Stimulated activated CD4-positive, alpha-beta T cell treated with anti-CD3 and anti-CD28 coated beads, Interleukin-1b, Interleukin-23, amount 100 ng/mL, for 4 hours (primary cell): ENCODE measurements at regions not wholly inside any gene's neighbourhood (a gene's known extent, or its start where the extent isn't known, plus 50 kb on each side); places are given as distances from the start of the nearest gene placed in this dataset.
"Not testable (repeated sequence)": the region's sequence is repeated elsewhere in the genome, so short reads cannot be mapped to it uniquely, and the experiment has no call there.

Experiments used
- DNase-seq, 2 donors: peaks; one replicate each; pipeline ENCODE4 v3.0.0-alpha.2; 2020; ENCODE audit warnings: low read depth in 2 of 2

DNA sequence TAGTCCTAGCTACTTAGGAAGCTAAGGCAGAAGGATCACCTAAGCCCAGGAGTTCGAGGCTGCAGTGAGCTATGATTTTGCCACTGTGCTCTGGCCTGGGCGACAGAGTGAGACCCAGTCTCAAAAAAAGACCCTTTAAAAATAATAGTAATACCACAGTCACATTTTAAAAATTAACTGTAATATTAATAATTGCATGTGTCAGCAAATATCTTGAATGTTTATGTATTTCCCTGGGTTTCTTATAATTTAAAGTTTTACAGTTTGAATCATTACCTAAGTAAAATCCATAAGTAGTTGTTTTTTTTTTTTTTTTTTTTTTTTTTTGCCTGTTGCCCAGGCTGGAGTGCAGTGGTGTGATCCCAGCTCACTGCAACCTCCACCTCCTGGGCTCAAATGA, 69.2 kb downstream of the LYZL2 start:
- no peak for DNase-seq

DNA sequence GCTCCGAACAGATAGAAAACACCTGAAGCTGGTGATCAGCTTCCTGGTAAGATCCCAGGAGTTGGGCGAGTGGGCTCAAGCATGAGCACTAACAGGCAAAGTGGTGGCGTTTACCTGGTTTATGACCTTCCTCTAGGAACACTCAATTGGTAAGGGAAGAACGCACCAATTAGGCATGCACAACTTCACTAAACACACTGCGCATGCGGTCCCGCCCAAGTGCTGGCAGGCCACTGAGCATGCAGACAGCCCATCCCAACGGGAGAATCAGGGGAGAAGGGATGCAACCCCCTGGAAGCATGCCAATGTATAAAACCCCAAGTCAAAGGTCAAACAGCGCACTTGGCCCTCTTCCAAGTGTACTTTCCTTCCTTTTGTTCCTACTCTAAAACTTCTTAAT, 70.4 kb downstream of the LYZL2 start:
- DNase-seq, result no peak

DNA sequence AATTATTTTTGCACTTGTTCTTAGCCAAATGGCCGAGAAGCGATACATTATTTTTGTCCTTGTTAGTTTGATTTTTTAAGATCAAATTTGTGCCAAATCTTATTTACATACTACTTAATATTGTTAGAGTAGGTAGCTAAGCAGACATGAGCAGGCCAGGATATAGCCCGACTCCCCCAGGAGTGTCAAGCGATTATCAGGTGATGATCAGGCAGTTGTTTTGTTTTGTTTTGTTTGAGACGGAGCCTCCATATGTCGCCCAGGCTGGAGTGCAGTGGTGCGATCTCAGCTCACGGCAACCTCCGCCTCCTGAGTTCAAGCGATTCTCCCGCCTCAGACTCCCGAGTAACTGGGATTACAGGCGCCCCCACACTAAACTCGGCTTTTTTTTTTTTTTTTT, 71.1 kb downstream of the LYZL2 start:
- DNase-seq, result no peak

DNA sequence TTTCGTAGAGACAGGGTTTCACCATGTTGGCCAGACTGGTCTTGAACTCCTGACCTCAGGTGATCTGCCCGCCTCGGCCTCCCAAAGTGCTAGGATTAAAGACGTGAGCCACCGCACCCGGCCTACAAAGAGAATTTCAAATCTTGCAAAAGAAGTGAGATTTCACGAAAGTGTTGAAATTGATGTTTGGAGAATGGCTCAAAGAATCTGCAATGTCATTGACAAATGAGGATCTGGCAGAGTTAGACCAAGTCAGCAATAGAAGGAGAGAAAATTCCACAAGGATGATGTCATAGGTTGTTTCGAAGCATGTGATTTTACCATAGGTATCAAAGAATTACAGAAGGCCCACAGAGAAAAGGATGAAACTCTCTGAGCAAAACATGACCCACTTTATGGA, 71.7 kb downstream of the LYZL2 start:
- no peak for DNase-seq

DNA sequence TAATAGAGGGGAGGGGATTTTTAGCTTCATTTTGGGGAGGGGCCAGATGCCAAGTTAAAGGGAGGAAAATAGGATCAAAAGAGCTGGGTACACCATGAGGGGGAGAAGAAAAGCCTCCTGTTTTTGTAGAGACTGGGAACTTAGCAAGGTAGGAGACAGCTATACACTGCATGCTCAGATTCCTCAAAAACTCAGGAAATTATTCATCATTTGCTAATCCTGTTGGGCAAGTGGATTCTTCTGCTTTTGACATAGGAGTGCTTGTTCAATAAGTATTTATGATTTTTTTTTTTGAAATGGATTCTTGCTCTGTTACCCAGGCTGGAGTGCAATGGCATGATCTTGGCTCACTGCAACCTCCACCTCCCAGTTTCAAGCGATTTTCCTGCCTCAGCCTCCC, 73.4 kb downstream of the LYZL2 start:
- DNase-seq, result no peak

DNA sequence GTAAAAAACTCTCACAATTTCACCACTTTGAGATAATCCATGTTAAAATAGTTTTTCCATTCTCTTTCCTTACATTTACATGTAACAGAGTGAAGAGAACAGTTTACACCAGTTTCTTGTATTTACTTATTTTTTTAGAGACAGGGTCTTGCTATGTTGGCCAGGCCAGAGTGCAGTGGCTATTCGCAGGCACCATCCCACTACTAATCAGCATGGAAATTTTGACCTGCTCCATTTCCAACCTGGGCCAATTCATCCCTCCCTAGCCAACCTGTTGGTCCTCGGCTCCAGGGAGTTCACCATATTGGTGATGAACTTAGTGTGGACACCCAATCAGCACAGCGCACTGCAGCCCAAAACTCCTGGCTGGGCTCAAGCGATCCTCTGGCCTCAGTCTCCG, 74.1 kb downstream of the LYZL2 start:
- DNase-seq, result no peak

DNA sequence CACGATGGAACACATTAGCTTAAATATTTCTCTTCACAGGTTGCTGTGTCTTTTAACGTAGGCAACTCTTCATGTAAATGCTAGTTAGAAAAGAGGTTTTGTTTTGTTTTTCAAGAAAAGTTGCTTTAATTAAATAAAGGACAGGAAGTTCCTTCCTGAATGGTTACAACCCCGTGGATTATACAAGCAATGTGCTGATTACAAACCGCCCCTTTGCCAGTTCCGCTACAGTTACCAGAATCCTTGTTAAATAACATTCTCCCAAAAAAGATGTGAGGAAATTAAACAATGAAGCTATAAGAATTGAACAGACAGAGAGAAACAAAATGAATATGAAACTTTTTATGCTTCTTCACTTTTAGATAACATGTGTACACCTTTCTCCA, 75.1 kb downstream of the LYZL2 start:
- DNase-seq, result no peak

DNA sequence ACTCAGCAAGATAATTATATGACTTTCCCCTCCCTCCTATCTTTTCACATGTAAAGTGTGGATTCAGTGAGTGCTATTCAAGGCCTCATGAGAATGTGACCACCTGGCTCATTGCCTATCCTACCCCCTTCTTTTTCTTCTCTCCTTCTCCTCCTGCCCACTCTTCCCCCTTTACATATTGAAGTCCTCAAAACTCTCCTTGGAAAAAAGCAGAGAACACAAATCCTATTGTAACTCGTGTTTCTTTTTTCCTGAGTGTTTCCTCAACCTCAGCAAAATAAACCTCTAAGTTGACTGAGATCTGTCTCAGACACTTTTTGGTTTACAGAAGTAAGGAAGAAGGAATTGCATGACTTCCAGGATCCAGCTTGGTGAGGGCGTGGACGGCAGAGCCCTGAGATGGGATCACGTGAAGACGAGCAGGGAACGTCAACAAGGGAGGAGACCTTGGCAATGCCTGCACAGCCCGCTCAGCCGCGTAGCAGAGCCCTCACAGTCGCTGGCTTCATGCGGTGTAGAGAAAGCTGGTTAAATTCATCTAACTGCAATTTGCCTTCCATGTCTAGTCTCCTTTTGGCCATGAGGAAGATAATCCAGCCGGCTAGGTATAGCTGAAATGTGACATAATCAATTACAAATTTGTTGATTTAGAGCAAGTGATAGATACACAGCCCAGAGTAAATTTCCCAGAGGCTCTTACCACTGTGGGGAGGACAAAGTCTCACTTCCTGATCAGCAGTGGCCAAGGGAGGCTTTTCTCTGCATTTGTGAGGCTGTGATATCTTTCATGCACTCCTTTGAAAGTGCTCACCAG, 75.7 kb downstream of the LYZL2 start:
- no peak for DNase-seq

DNA sequence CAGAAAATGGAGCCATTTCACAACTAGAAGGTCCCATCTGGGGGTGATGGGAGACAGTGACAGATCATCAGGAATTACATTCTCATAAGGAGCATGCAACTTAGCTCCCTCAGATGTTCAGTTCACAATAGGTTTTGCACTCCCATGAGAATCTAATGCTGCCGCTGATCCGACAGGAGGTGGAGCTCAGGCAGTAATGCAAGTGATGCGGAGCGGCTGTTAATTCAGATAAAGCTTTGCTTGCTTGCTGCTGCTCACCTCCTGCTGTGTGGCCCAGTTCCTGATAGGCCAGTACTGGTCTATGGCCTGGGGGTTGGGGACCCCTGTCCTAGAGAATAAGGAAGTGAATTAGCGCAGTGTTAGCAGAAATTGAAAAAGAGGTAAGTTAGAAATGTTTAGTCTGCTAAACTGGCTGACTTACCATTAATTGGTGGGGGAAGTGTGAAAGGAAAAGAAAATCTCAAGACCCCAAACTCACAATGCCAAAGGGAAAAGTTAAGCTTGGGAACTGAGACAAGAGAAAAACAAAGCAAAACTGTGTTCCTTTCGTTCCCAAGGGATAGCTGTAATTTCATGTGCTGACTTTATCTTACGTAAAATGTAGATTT, 76.4 kb downstream of the LYZL2 start:
- no peak for DNase-seq

DNA sequence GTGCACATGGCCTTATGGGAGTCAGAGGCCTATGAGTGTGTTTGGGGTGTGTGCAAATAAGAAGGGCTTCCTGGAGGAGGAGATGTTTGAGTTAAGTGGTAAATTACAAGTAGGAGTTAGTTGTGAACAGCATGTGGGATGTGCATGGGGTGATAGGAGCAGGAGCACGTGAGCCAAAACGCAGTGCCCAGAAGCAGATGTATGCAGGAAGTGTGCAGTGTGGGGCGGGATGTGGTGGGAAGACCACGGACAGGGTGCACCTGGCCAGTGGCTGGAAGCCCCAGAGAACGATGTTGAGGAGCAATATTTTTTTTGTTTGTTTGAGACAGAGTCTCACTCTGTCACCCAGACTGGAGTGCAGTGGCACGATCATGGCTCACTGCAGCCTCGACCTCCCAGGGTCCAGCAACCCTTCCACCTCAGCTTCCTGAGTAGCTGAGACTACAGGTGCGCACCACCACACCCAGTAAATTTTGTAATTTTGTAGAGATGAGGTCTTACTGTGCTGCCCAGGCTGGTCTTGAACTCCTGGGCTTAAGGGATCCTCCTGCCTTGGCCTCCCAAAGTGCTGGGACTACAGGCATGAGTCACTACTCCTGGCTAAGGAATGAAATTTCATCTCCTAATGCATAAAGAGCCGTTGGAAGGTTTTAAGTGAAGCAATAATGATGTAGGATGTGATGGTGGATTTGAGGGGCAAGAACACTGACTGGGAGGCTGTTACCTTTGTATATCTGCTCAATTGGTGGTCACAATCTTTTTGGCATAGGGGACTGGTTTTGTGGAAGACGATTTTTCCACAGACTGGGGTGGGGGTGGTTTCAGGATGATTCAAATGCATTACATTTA, 78.4 kb downstream of the LYZL2 start:
- no peak for DNase-seq

DNA sequence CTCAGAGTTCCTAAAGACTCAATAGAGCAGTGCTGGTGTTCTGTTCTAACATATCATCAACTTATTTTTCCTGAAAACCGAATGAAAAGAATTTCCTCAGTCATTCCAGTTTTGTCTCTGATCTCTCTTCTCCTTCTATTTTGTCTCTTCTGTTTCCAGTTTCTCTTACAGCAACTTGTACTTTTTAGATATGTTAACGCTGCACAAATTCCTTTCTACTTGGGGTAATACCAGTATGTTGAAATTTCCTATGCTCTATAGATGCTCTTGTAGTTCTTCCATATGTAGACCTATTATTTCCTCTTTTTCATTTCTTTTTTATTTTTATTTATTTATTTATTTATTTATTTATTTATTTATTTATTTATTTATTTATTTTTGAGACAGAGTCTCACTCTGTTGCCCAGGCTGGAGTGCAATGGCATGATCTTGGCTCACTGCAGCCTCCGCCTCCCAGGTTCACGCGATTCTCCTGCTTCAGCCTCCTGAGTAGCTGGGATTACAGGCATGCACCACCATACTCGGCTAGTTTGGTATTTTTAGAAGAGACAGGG, 80.3 kb downstream of the LYZL2 start:
- not testable (repeated sequence) for DNase-seq

DNA sequence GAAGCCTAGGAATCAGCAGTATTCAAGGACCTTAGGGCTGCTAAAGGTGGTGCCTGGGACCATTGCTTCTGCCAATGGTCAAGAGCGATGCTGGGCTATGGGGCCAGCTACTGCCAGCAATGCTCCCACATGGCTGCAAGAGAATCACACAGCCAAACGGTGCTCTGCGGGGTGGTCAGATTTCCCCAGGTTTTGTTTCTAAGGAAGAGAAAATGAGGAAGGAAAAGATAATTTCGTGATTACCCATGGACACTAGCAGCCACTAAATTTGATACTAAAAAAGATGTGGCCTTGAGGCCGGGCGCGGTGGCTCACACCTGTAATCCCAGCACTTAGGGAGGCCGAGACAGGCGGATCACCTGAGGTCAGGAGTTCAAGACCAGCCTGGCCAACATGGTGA, 83.0 kb downstream of the LYZL2 start:
- DNase-seq, result no peak

DNA sequence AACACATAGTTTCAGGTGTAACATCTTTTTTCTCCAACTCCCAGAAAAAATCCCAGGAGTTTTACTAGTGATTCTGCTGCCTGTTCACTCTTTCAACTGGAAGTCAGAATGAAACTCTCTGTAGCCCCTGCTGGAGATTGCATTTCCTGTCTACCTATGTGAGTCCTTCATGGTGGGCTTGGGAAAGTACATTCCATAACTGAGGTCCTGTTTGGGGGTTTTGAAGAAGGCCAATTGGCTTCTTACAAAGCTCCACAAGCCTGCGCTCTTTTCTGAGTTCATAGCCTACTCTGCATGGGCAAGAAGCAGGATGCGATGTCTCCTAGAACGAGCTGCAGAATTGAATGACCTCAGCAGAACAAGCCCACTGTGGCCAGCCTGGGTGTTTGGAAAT, 86.7 kb downstream of the LYZL2 start:
- DNase-seq, result no peak

DNA sequence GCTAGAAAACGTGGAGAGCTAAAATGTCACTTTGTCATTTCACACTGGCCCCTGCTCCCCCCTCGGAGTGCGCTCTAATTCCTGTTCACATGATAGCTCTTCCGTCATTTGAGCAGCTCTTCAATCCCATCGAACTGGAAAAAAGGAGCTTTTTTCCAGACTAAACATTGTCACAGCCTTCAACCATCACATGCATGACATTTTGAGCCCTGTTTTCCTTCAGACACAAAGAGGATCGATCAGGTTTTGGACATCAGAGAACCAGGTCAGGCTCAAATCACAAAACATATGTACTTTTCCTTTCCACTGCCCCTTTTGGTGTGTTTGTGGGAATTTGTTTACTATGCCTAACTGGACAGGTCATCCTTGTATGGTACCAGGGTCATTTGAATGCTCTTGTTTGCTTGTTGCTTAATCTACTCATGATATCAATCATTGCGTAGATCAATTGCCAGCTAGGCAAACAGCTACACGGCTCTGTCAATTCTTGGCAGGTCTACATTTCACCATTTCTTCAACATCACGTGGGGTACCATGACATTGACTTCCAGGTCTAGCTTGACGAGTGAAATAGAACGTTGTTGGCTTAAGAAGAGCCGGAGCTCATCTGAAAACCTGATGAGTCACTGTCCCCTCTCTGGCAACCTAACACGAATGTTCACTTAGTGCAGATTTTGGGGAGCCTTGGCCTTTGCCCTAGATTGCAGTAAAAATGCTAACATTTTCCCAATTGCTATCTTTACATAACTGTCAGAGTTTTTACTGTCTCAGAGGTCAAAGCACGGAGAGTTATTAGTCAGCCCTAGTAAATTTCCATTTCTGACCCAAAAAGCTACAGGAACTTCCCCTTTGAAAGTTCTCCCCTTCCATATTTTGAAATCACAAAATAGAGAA, 87.3 kb downstream of the LYZL2 start:
- DNase-seq, result no peak

DNA sequence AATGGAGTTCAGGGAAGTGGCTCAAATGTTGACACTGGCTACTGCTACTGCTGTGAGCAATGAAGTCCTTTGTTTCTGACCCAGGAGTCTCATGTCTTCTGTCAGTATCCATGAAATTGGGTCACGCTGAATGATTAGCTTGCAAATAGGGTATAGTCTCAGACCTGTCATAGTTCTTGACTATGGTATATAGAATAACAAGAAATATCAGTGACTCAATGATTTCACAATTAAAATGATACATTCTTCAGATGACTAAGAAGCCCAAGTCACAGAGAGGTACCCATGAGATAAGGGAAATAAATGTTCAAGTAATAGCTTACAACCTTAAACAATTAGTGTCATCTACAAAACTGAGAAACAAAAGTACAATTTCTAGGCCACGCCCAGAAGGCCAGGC, 89.3 kb downstream of the LYZL2 start:
- DNase-seq, result no peak

DNA sequence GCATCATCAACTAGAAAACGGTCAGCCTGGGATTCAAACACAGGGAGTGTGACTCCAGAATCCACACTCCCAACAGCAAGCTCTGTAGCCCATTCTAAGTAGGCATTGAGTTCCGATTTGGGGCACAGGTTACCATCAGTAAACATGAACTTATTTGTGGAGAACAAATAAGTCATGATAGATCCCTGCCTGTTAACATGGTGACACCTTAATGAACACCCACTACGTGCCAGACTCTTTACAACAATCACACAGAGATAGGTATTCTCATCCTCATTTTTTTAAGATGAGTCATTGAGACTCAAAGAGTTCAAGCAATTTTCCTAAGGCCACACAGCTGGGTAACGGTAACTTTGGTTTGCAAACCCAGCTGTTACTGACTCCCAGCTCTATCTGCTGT, 91.5 kb downstream of the LYZL2 start:
- no peak for DNase-seq

DNA sequence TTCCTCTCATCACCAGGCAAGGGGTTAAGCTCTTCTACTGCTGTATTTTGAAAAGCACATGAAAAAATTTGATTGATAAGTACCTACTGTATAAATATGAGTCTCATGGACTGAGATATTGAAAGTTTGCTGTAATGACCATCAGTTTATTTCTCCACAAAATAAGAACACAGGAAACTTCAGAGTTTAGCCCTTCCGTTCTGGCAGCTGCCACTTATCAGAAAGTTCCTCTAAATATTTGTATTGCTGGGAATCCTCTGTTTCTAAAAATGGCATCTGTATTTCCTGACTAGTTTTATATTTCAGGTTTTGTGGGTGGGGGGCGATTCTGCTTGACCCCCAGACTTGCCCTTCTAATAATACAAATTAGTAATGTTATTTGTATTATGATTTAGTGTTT, 92.0 kb downstream of the LYZL2 start:
- no peak for DNase-seq

DNA sequence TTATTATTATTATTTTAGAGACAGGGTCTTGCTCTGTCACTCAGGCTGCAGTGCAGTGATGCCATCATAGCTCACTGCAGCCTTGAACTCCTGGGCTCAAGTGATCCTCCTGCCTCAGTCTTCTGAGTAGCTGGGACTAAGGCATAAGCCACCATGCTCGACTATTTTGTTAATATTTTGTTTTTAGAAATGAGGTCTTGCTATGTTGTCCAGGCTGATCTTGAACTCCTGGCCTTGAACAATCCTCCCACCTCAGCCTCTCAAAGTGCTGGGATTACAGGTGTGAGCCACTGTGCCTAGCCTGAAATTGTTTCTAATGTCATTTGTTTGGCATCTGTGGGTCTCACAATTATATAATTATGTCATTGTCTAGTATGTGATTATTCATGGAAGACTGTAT, 92.4 kb downstream of the LYZL2 start:
- not testable (repeated sequence) for DNase-seq

DNA sequence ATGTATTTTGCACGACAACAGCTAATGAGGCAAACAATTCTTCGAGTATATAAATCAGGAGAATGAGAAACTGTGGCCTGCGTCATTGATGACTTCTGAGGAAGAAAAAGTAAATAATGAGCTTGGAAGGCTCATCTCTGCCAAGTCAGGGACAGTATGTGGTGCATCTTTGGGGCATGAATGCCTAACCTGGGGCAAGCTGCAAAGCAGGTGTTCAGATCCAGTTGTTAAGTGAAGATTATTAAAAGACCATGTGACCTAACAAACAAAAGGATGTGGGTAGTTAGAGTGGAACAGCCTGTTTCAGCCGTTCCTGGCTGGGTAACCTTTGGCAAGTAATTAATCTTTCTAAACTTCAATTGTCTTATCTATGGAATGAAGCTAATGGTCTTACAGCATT, 93.0 kb downstream of the LYZL2 start:
- DNase-seq, result no peak

DNA sequence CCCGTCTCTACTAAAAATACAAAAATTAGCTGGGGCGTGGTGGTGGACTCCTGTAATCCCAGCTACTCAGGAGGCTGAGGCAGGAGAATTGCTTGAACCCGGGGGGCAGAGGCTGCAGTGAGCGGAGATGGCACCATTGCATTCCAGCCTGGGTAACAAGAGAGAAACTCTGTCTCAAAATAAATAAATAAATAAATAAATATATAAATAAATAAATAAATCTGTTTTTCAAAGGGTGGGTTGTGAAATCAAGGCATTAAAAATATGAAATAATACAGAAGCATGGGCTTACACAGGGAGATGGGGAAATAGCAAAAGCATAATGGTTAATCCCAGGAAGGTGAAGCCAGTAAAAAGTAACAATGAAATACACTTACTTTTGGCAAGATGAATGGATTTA, 93.9 kb downstream of the LYZL2 start:
- DNase-seq, result no peak

DNA sequence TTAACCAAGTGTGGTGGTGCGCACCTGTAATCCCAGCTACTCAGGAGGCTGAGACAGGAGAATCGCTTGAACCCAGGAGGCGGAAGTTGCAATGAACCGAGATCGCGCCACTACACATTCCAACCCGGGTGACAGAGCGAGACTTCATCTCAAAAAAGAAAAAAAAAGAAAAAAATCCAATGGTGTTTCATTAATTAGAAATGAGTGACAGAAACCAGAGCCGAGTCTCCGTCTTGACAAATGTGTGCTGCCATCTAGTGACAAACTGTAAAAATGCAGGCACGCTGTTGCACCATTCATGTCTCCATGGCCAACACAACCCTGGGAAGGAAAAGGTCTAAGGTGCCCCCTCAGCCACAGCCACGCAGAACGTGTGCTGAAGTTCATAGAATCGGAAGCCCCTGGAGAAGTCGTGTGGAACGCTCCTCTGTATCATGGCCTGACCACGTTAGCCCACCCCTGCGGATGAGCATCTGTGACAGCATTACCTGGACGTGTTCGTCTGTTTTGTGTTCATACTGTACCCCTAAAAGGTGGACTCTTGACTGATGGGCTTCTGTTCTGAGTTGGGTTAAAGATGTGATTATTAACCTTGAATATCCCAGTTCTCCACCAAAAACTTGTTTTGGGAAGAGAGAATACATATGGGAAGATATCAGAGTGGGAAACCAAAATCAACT, 94.9 kb downstream of the LYZL2 start:
- DNase-seq, result peak; percentile 41 to 64
